Caco-2 (cell line): ENCODE measurements at regions not wholly inside any gene's neighbourhood (a gene's known extent, or its start where the extent isn't known, plus 50 kb on each side); places are given as distances from the start of the nearest gene placed in this dataset.

ENCODE experiments used
- BruUV-seq: library from RNA; stranded (reverse); fragments of 400-500 nt; replicated peaks from 2 replicates; lab custom pipeline; 2021; lab: Mats Ljungman, UMichigan
- CTCF ChIA-PET: fragments of 300-600 bp; sonication (Branson Sonifier 250); formaldehyde crosslinking; loops from one replicate; lab custom pipeline; 2022; ENCODE audit warnings: antibody characterized with exemption; lab: Charles Lee
- POLR2A ChIA-PET: fragments of 300-600 bp; sonication (Branson Sonifier 250); formaldehyde crosslinking; loops from one replicate; lab custom pipeline; 2022; ENCODE audit warnings: antibody characterized with exemption; lab: Charles Lee
- DNase-seq, 2 experiments: peaks; one replicate each; pipeline versions ENCODE4 v3.0.0 to v3.0.0-alpha.2; 2020 to 2022
- H3K27me3 ChIP-seq: replicated peaks from 2 replicates; pipeline ENCODE4 v1.6.0; 2011; ENCODE audit warnings: low read length; ENCODE audit not compliant: control insufficient read depth, insufficient read depth
- H3K36me3 ChIP-seq: 2 replicates; pipeline ENCODE4 v1.5.1; 2011; ENCODE audit warnings: low read length; ENCODE audit not compliant: control insufficient read depth, insufficient read depth
- H3K4me1 ChIP-seq: fragments of 250-450 bp; sonication (Bioruptor Pico); 2 replicates; pipeline ENCODE4 v1.5.1; 2020; ENCODE audit warnings: mild to moderate bottlenecking
- H3K4me3 ChIP-seq: 2 replicates; pipeline ENCODE4 v1.5.1; 2011; ENCODE audit warnings: low read depth, mild to moderate bottlenecking, control low read depth, low read length
- H3K9me3 ChIP-seq: fragments of 250-450 bp; sonication (Bioruptor Pico); 2 replicates; pipeline ENCODE4 v1.5.1; 2020; ENCODE audit warnings: mild to moderate bottlenecking, moderate library complexity
- H3K27ac Mint-ChIP-seq: one replicate; pipeline ENCODE4 v1.8.0; 2022; ENCODE audit warnings: mixed read lengths; ENCODE audit not compliant: unreplicated experiment
- H3K27me3 Mint-ChIP-seq: one replicate; pipeline ENCODE4 v1.8.0; 2022; ENCODE audit warnings: mixed read lengths; ENCODE audit not compliant: insufficient read depth, unreplicated experiment
- H3K36me3 Mint-ChIP-seq: one replicate; pipeline ENCODE4 v1.8.0; 2022; ENCODE audit warnings: mild to moderate bottlenecking, mixed read lengths; ENCODE audit not compliant: insufficient read depth, unreplicated experiment
- H3K4me1 Mint-ChIP-seq: one replicate; pipeline ENCODE4 v1.8.0; 2022; ENCODE audit warnings: low read depth, mixed read lengths; ENCODE audit not compliant: unreplicated experiment
- H3K4me3 Mint-ChIP-seq: one replicate; pipeline ENCODE4 v1.8.0; 2022; ENCODE audit warnings: mild to moderate bottlenecking, moderate library complexity, mixed read lengths; ENCODE audit not compliant: unreplicated experiment
- H3K9me3 Mint-ChIP-seq: one replicate; pipeline ENCODE4 v1.8.0; 2022; ENCODE audit warnings: mixed read lengths; ENCODE audit not compliant: unreplicated experiment
- intact Hi-C: fragments of 100-400 bp; cut with micrococcal nuclease; formaldehyde crosslinking; loops from one replicate; pipeline ENCODE4 v1.10.0; 2022; ENCODE audit not compliant: unreplicated experiment
- TF ChIP-seq, protein P1 (sequence below), 2 experiments: fragments of 200-600 bp in 1 of 2; IDR thresholded peaks; 1 replicate in 1 of 2; 2 replicates in 1 of 2; pipeline versions ENCODE4 v1.5.1 to v1.8.0; 2011 to 2022; ENCODE audit warnings: antibody characterized with exemption in 1 of 2, control low read depth in 1 of 2, inconsistent platforms in 1 of 2, low read depth in 1 of 2, low read length in 1 of 2, mild to moderate bottlenecking in 1 of 2, moderate library complexity in 1 of 2; ENCODE audit not compliant: insufficient read depth in 1 of 2, severe bottlenecking in 1 of 2, unreplicated experiment in 1 of 2

DNA sequence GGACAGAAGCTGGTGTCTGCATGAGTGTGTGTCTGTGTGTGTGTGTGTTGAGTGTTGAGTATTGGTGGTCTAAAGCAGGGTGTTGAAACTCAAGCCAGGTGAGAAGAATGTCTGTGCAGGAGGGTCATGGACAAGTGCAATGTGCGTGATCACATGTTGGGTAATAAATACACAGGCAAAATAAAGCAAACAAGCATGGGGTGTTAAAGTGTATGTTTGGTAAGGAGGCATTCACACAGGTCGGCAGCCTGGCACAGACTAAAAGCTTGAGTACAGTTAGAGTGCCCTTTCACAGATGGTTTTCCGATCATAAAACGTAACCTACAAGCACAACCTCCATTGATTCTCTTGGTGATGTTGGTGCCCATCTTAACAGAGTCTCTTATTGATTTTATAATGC lies 476.9 kb upstream of the KLHL1 start:
- ChIA-PET CTCF (no interaction called here), POLR2A (no interaction called here)
- Mint-ChIP-seq H3K4me3 (no peak overlapping the region), H3K36me3 (no peaks in the 10 kb centered on the region), H3K4me1 (no peaks in the 10 kb centered on the region), H3K27me3 (no peaks in the 10 kb centered on the region), H3K27ac (no peak overlapping the region), H3K9me3 (no peaks in the 10 kb centered on the region)
- intact Hi-C loops: no loop called here
- no peak overlapping the region for H3K4me3 ChIP-seq
- no peaks in the 10 kb centered on the region for H3K4me1 ChIP-seq
- H3K36me3 ChIP-seq: no peaks in the 10 kb centered on the region
- TF ChIP-seq, protein P1, sequence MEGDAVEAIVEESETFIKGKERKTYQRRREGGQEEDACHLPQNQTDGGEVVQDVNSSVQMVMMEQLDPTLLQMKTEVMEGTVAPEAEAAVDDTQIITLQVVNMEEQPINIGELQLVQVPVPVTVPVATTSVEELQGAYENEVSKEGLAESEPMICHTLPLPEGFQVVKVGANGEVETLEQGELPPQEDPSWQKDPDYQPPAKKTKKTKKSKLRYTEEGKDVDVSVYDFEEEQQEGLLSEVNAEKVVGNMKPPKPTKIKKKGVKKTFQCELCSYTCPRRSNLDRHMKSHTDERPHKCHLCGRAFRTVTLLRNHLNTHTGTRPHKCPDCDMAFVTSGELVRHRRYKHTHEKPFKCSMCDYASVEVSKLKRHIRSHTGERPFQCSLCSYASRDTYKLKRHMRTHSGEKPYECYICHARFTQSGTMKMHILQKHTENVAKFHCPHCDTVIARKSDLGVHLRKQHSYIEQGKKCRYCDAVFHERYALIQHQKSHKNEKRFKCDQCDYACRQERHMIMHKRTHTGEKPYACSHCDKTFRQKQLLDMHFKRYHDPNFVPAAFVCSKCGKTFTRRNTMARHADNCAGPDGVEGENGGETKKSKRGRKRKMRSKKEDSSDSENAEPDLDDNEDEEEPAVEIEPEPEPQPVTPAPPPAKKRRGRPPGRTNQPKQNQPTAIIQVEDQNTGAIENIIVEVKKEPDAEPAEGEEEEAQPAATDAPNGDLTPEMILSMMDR (IDR thresholded peaks at IDR 0.05; ENCODE audit: insufficient read depth in 1 of 2, low read depth in 1 of 2, low read length in 1 of 2, severe bottlenecking in 1 of 2, unreplicated experiment in 1 of 2): no peak
- H3K27me3 ChIP-seq: no peaks in the 10 kb centered on the region
- no peaks in the 10 kb centered on the region; the same call in 1 of the 2 replicates for H3K9me3 ChIP-seq
- BruUV-seq: no TSS peak
- DNase-seq: no peak

DNA sequence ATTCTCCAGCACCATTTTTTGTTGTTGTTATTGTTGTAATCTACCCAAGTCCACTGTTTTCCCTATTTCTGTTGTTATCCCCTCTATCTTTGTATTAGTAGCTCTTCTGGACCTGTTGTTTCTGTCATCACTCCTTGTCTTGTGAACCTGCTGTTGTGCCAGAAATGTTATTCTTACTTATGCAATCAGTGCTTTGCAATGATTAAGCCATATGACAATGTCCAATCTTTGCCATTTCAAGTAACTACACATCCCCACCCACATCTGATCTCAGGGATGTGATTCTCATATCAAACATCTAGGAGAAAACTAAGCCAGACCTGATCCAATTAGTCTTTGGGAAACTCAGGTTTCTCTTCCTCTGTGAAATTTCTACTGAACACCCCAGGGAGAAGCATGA lies 472.6 kb upstream of the KLHL1 start:
- DNase-seq: no peak
- H3K4me3 Mint-ChIP-seq: no peak overlapping the region
- H3K36me3 Mint-ChIP-seq: no peaks in the 10 kb centered on the region
- no peaks in the 10 kb centered on the region for H3K27me3 Mint-ChIP-seq
- CTCF ChIA-PET: no interaction called here
- no peaks in the 10 kb centered on the region for H3K9me3 Mint-ChIP-seq
- H3K9me3 ChIP-seq: no peaks in the 10 kb centered on the region; the same call in 1 of the 2 replicates
- no peak overlapping the region for H3K27ac Mint-ChIP-seq
- H3K4me1 Mint-ChIP-seq: no peaks in the 10 kb centered on the region
- POLR2A ChIA-PET: no interaction called here
- H3K27me3 ChIP-seq: no peaks in the 10 kb centered on the region
- intact Hi-C loops: no loop called here
- H3K36me3 ChIP-seq: no peaks in the 10 kb centered on the region
- TF ChIP-seq, protein P1 (IDR thresholded peaks at IDR 0.05; ENCODE audit: insufficient read depth in 1 of 2, low read depth in 1 of 2, low read length in 1 of 2, severe bottlenecking in 1 of 2, unreplicated experiment in 1 of 2): no peak
- no peaks in the 10 kb centered on the region for H3K4me1 ChIP-seq
- no TSS peak for BruUV-seq
- H3K4me3 ChIP-seq: no peak overlapping the region

DNA sequence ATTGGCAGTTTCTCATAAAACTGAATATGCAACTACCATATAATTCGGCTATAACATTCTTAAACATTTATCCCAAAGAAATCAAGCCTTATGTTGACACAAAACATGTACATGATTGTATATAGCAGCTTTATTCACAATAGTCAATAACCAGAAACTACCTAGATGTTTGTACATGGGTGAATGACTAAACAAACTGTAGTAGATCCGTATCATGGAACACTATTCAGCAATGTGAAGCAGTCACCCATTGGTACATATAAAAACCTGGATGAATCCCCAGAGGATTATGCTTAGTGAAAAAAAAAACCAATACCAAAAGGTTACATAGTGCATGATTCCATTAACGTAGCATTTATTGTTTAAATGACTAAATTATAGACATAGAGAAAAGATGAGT lies 471.7 kb upstream of the KLHL1 start:
- Histone ChIP-seq H3K4me1 (no peaks in the 10 kb centered on the region), H3K4me3 (no peak overlapping the region), H3K9me3 (no peaks in the 10 kb centered on the region), H3K27me3 (no peaks in the 10 kb centered on the region), H3K36me3 (no peaks in the 10 kb centered on the region)
- Mint-ChIP-seq H3K4me3 (no peak overlapping the region), H3K4me1 (no peaks in the 10 kb centered on the region), H3K9me3 (no peaks in the 10 kb centered on the region), H3K36me3 (no peaks in the 10 kb centered on the region), H3K27me3 (peaks cover under 1% of the 10 kb centered on the region), H3K27ac (no peak overlapping the region)
- ChIA-PET CTCF (no interaction called here), POLR2A (no interaction called here)
- TF ChIP-seq, protein P1 (IDR thresholded peaks at IDR 0.05; ENCODE audit: insufficient read depth in 1 of 2, low read depth in 1 of 2, low read length in 1 of 2, severe bottlenecking in 1 of 2, unreplicated experiment in 1 of 2): no peak
- DNase-seq: no peak
- no TSS peak for BruUV-seq
- intact Hi-C loops: no loop called here
